Heart left ventricle (tissue), 16 donors: ENCODE measurements at regions not wholly inside any gene's neighbourhood (a gene's known extent, or its start where the extent isn't known, plus 50 kb on each side); places are given as distances from the start of the nearest gene placed in this dataset.

Experiments
- ATAC-seq, 4 donors: fragments of 200-7000 bp; cut with Tn5 transposase; one replicate each; pipeline ENCODE4 v1.9.1; 2020 to 2022; ENCODE audit warnings: moderate library complexity in 4 of 4, mild to moderate bottlenecking in 3 of 4, moderate number of reproducible peaks in 1 of 4
- DNase-seq, 5 donors: peaks; one replicate each; pipeline ENCODE4 v3.0.0-alpha.2; 2020
- H3K27ac ChIP-seq, 12 donors: fragments of 200-600 bp; sonication (generic) in 4 of 12; one replicate each; pipeline versions ENCODE4 v1.5.0 to v1.8.0; 2016 to 2022; ENCODE audit warnings: mild to moderate bottlenecking in 2 of 12
- H3K27me3 ChIP-seq, 9 donors: fragments of 200-600 bp; sonication (generic) in 2 of 9; one replicate each; pipeline versions ENCODE4 v1.5.1 to v1.8.0; 2016 to 2022; ENCODE audit warnings: mild to moderate bottlenecking in 3 of 9
- H3K36me3 ChIP-seq, 9 donors: fragments of 200-600 bp; sonication (generic) in 2 of 9; one replicate each; pipeline versions ENCODE4 v1.5.0 to v1.8.0; 2018 to 2022; ENCODE audit warnings: mild to moderate bottlenecking in 2 of 9
- H3K4me1 ChIP-seq, 12 donors: fragments of 200-600 bp; sonication (generic) in 4 of 12; one replicate each; pipeline versions ENCODE4 v1.5.0 to v1.8.0; 2016 to 2022; ENCODE audit warnings: mild to moderate bottlenecking in 3 of 12
- H3K4me3 ChIP-seq, 12 donors: fragments of 200-600 bp; sonication (generic) in 4 of 12; one replicate each; pipeline versions ENCODE4 v1.5.0 to v1.8.0; 2017 to 2022; ENCODE audit warnings: mild to moderate bottlenecking in 9 of 12, moderate library complexity in 4 of 12
- H3K9me3 ChIP-seq, 12 donors: fragments of 200-600 bp; sonication (generic) in 4 of 12; one replicate each; pipeline versions ENCODE4 v1.5.0 to v1.8.0; 2016 to 2022; ENCODE audit warnings: mild to moderate bottlenecking in 1 of 12
- POLR2A ChIP-seq, 2 donors: fragments of 450-650 bp; IDR thresholded peaks; one replicate each; pipeline ENCODE4 v1.6.1; 2017; ENCODE audit warnings: antibody characterized with exemption in 2 of 2, mild to moderate bottlenecking in 2 of 2, moderate library complexity in 2 of 2
- WGBS, 4 donors: extraction: QIAGEN DNeasy Blood & Tissue Kit in 2 of 4; methylation state at CpG; one replicate each; pipeline versions ENCODE4 v1.1.5 to v1.1.7; 2013 to 2018; 5-methylcytosine and 5-hydroxymethylcytosine counted together
- intact Hi-C, 10 donors: fragments of 100-400 bp; cut with DNase I; formaldehyde crosslinking; loops; one replicate each; pipeline versions ENCODE4 v1.11.1 to v1.14.2; 2022
- TF ChIP-seq, protein P1 (sequence below), 12 donors: fragments of 200-600 bp; sonication (generic) in 4 of 12; IDR thresholded peaks; one replicate each; pipeline versions ENCODE4 v1.5.0 to v1.8.0; 2018 to 2022; ENCODE audit warnings: antibody characterized with exemption in 12 of 12, mild to moderate bottlenecking in 5 of 12
- donor health status: ischemic (EF 13 %, LVEDD 7.1; RV severe dilation, severe dysfunction).
- donor health status: healthy with polysubstance abuse.
- donor health status: DM: no; HTN: yes; CAD: no.
- donor health status: DM: no; HTN: no; CAD: no.
- donor health status: ischemic (EF 25% LVEDD 6.9; RV normal size, moderate dysfunction).
- donor health status: ischemic (EF 25% LVEDD 5.7; RV mildly dilated, moderate dysfunction).
- donor health status: healthy.
- donor health status: DM: yes; HTN: yes; CAD: no.
- donor health status: ischemic (EF 35%, LVEDD 5.7; RV mildly dilated, moderate dysfunction).
- donor health status: nonischemic (EF 11% LVEDD 7.7; RV severe dilation, severe dysfunction).
- donor health status: DM: yes; HTN: yes; CAD: no.
- donor health status: PGD.
- donor health status: ischemic (EF 29% LVEDD 5.4; RV normal size, mild dysfunction).
- donor health status: nonischemic (EF 23%, LVEDD 6.1; RV moderate dilation, normal function).

GRCh38 chr3:181839039-181839915 is 127.6 kb downstream of the SOX2 start:
- WGBS, 4 donors = 76 to 78% (median 77%) methylated on average over 17 of the region's 17 CpGs
- Histone ChIP-seq H3K4me1 (no peaks in the 10 kb centered on the region), H3K36me3 (no peaks in the 10 kb centered on the region), H3K4me3 (no peak overlapping the region), H3K9me3 (no peaks in the 10 kb centered on the region), H3K27ac (no peak overlapping the region), H3K27me3 (no peaks in the 10 kb centered on the region)
- intact Hi-C loops = no loop called here
- no peak for DNase-seq
- no peak for ATAC-seq
- TF ChIP-seq, protein P1, sequence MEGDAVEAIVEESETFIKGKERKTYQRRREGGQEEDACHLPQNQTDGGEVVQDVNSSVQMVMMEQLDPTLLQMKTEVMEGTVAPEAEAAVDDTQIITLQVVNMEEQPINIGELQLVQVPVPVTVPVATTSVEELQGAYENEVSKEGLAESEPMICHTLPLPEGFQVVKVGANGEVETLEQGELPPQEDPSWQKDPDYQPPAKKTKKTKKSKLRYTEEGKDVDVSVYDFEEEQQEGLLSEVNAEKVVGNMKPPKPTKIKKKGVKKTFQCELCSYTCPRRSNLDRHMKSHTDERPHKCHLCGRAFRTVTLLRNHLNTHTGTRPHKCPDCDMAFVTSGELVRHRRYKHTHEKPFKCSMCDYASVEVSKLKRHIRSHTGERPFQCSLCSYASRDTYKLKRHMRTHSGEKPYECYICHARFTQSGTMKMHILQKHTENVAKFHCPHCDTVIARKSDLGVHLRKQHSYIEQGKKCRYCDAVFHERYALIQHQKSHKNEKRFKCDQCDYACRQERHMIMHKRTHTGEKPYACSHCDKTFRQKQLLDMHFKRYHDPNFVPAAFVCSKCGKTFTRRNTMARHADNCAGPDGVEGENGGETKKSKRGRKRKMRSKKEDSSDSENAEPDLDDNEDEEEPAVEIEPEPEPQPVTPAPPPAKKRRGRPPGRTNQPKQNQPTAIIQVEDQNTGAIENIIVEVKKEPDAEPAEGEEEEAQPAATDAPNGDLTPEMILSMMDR (IDR thresholded peaks at IDR 0.05) = no peak
- no peak for TF ChIP-seq POLR2A (IDR thresholded peaks at IDR 0.05)

DNA sequence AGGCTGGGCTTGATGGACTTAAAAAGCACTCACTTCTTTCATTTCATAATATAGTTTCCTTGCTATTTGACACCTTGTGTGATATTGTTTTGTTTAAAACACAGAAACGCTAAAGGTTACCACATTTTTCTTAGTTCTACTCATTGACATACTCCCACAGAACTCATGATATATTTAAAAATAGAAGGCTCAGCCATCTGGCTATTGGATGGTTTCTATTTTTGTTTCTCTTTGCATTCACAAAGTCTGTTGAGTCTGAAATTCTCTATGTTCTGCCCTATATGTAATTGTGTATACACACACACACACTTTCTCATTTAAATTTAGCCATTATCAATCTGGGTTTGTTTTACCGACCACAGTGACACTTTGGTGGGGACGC is 128.2 kb downstream of the SOX2 start:
- Histone ChIP-seq H3K36me3 (no peaks in the 10 kb centered on the region), H3K4me3 (no peak overlapping the region), H3K4me1 (no peaks in the 10 kb centered on the region), H3K9me3 (no peaks in the 10 kb centered on the region), H3K27ac (no peak overlapping the region), H3K27me3 (no peaks in the 10 kb centered on the region)
- TF ChIP-seq POLR2A (IDR thresholded peaks at IDR 0.05) = no peak
- TF ChIP-seq, protein P1 (IDR thresholded peaks at IDR 0.05) = no peak
- intact Hi-C loops = no loop called here
- no peak for DNase-seq
- no peak for ATAC-seq
- 69 to 75% (median 74%) methylated on average over 3 of the region's 3 CpGs for WGBS, 4 donors

- ATAC-seq (no peak), DNase-seq (no peak)
- intact Hi-C loops = no loop called here
- no peaks in the 10 kb centered on the region for H3K4me1 ChIP-seq
- H3K27ac ChIP-seq = no peak overlapping the region
- WGBS, 4 donors = 74 to 80% (median 76%) methylated on average over 3 of the region's 3 CpGs
- no peaks in the 10 kb centered on the region for H3K27me3 ChIP-seq
- H3K9me3 ChIP-seq = no peaks in the 10 kb centered on the region
- TF ChIP-seq, protein P1 (IDR thresholded peaks at IDR 0.05) = no peak
- TF ChIP-seq POLR2A (IDR thresholded peaks at IDR 0.05) = no peak
- no peaks in the 10 kb centered on the region for H3K36me3 ChIP-seq
- no peak overlapping the region for H3K4me3 ChIP-seq
Observed at GRCh38 chr3:181844211-181844610, 132.5 kb downstream of the SOX2 start.

GRCh38 chr3:181847276-181847675 is 135.6 kb downstream of the SOX2 start:
- H3K27ac ChIP-seq = no peak overlapping the region
- no peaks in the 10 kb centered on the region for H3K9me3 ChIP-seq
- ATAC-seq (no peak), DNase-seq (no peak)
- 79 to 86% (median 79%) methylated on average over 3 of the region's 3 CpGs for WGBS, 4 donors
- no peaks in the 10 kb centered on the region for H3K36me3 ChIP-seq
- H3K4me1 ChIP-seq = no peaks in the 10 kb centered on the region
- no peak overlapping the region for H3K4me3 ChIP-seq
- no peaks in the 10 kb centered on the region for H3K27me3 ChIP-seq
- no peak for TF ChIP-seq POLR2A (IDR thresholded peaks at IDR 0.05)
- TF ChIP-seq, protein P1 (IDR thresholded peaks at IDR 0.05) = no peak
- intact Hi-C loops = no loop called here
